Tibial nerve (tissue), 4 donors: ENCODE measurements at regions not wholly inside any gene's neighbourhood (a gene's known extent, or its start where the extent isn't known, plus 50 kb on each side); places are given as distances from the start of the nearest gene placed in this dataset.

Experiments used
- DNase-seq, 2 donors: peaks; one replicate each; pipeline ENCODE4 v3.0.0-alpha.2; 2019; ENCODE audit warnings: low spot score in 2 of 2
- H3K27ac ChIP-seq, 4 donors: fragments of 200-600 bp; sonication (generic) in 3 of 4; one replicate each; pipeline ENCODE4 v1.5.1; 2017 to 2019; ENCODE audit warnings: mild to moderate bottlenecking in 1 of 4
- H3K27me3 ChIP-seq, 2 donors: fragments of 200-600 bp; sonication (generic) in 1 of 2; one replicate each; pipeline versions ENCODE4 v1.5.1 to v1.6.0; 2017 to 2019
- H3K36me3 ChIP-seq, 3 donors: fragments of 200-600 bp; sonication (generic); one replicate each; pipeline ENCODE4 v1.5.1; 2018 to 2019
- H3K4me1 ChIP-seq, 4 donors: fragments of 200-600 bp; sonication (generic) in 3 of 4; one replicate each; pipeline ENCODE4 v1.5.1; 2017 to 2019
- H3K4me3 ChIP-seq, 4 donors: fragments of 200-600 bp; sonication (generic) in 3 of 4; one replicate each; pipeline ENCODE4 v1.5.1; 2017 to 2019; ENCODE audit warnings: mild to moderate bottlenecking in 1 of 4, moderate library complexity in 1 of 4
- H3K9me3 ChIP-seq, 4 donors: fragments of 200-600 bp; sonication (generic) in 3 of 4; one replicate each; pipeline ENCODE4 v1.5.1; 2017 to 2019
- CTCF ChIP-seq, 5 experiments: fragments of 200-600 bp in 3 of 5; fragments of 450-650 bp in 2 of 5; sonication (generic) in 3 of 5; IDR thresholded peaks; one replicate each; pipeline ENCODE4 v1.5.1; 2016 to 2019; ENCODE audit warnings: antibody characterized with exemption in 5 of 5, mild to moderate bottlenecking in 3 of 5, moderate library complexity in 2 of 5
- EP300 ChIP-seq, 2 donors: sonication (generic); formaldehyde crosslinking; IDR thresholded peaks; one replicate each; pipeline ENCODE4 v1.6.1; 2017; ENCODE audit warnings: antibody characterized with exemption in 2 of 2, mild to moderate bottlenecking in 1 of 2
- POLR2A ChIP-seq, 2 donors: fragments of 450-650 bp; IDR thresholded peaks; one replicate each; pipeline ENCODE4 v1.6.1; 2017; ENCODE audit warnings: antibody characterized with exemption in 2 of 2, mild to moderate bottlenecking in 2 of 2, moderate library complexity in 2 of 2
- WGBS, 2 donors: methylation state at CpG; one replicate each; pipeline ENCODE4 v1.1.5; 2018; 5-methylcytosine and 5-hydroxymethylcytosine counted together

- Histone ChIP-seq H3K36me3 (no peaks in the 10 kb centered on the region), H3K9me3 (peaks cover 0 to 23% (median 3%) of the 10 kb centered on the region in 4 donors), H3K4me1 (no peaks in the 10 kb centered on the region), H3K4me3 (no peak overlapping the region), H3K27ac (no peak overlapping the region), H3K27me3 (no peaks in the 10 kb centered on the region)
- WGBS, 2 donors = 90 to 95% methylated on average over 2 of the region's 2 CpGs
- DNase-seq = no peak
- TF ChIP-seq CTCF (IDR thresholded peaks at IDR 0.05) = no peak
- no peak for TF ChIP-seq EP300 (IDR thresholded peaks at IDR 0.05)
- no peak for TF ChIP-seq POLR2A (IDR thresholded peaks at IDR 0.05)
Measured at GRCh38 chr9:107951511-107951910, 461.9 kb upstream of the KLF4 start.

- Histone ChIP-seq H3K27me3 (no peaks in the 10 kb centered on the region), H3K36me3 (no peaks in the 10 kb centered on the region), H3K9me3 (peaks cover 0 to 23% (median 3%) of the 10 kb centered on the region in 4 donors), H3K4me1 (no peaks in the 10 kb centered on the region), H3K27ac (no peak overlapping the region), H3K4me3 (no peak overlapping the region)
- TF ChIP-seq EP300 (IDR thresholded peaks at IDR 0.05) = peak; percentile 32 to 61
- TF ChIP-seq CTCF (IDR thresholded peaks at IDR 0.05) = no peak
- no peak for TF ChIP-seq POLR2A (IDR thresholded peaks at IDR 0.05)
- DNase-seq = no peak
- WGBS, 2 donors = 83 to 91% methylated on average over 4 of the region's 4 CpGs
Measured at GRCh38 chr9:107949061-107949460, 459.5 kb upstream of the KLF4 start.

- Histone ChIP-seq H3K36me3 (no peaks in the 10 kb centered on the region), H3K27ac (no peak overlapping the region), H3K4me3 (no peak overlapping the region), H3K4me1 (no peaks in the 10 kb centered on the region), H3K27me3 (no peaks in the 10 kb centered on the region), H3K9me3 (peaks cover 0 to 23% (median 3%) of the 10 kb centered on the region in 4 donors)
- no peak for DNase-seq
- TF ChIP-seq POLR2A (IDR thresholded peaks at IDR 0.05) (no peak), CTCF (IDR thresholded peaks at IDR 0.05) (no peak), EP300 (IDR thresholded peaks at IDR 0.05) (no peak)
- 68 to 74% methylated on average over 2 of the region's 2 CpGs for WGBS, 2 donors
Measured at GRCh38 chr9:107948601-107949000, 459.0 kb upstream of the KLF4 start.

GRCh38 chr9:107948086-107948485 lies 458.5 kb upstream of the KLF4 start:
- 46 to 47% methylated on average over 6 of the region's 6 CpGs for WGBS, 2 donors

More at GRCh38 chr9:107948086-107948485, 458.5 kb upstream of the KLF4 start:
- no peak for DNase-seq
- no peak overlapping the region for H3K4me3 ChIP-seq
- peaks cover 0 to 23% (median 3%) of the 10 kb centered on the region in 4 donors for H3K9me3 ChIP-seq
- TF ChIP-seq CTCF (IDR thresholded peaks at IDR 0.05) = no peak
- TF ChIP-seq POLR2A (IDR thresholded peaks at IDR 0.05) = no peak
- no peak for TF ChIP-seq EP300 (IDR thresholded peaks at IDR 0.05)
- H3K27ac ChIP-seq = no peak overlapping the region
- H3K36me3 ChIP-seq = no peaks in the 10 kb centered on the region
- no peaks in the 10 kb centered on the region for H3K27me3 ChIP-seq
- no peaks in the 10 kb centered on the region for H3K4me1 ChIP-seq
